Type B pancreatic cell (in vitro differentiated cells): ENCODE measurements at regions not wholly inside any gene's neighbourhood (a gene's known extent, or its start where the extent isn't known, plus 50 kb on each side); places are given as distances from the start of the nearest gene placed in this dataset.

Experiments
- DNase-seq: peaks from one replicate; pipeline ENCODE4 v3.0.0; 2021; ENCODE audit warnings: mixed read lengths; ENCODE audit not compliant: unreplicated experiment; ENCODE audit errors: extremely low spot score
- H3K27ac Mint-ChIP-seq: 2 replicates; pipeline ENCODE4 v1.8.0; 2021; ENCODE audit warnings: mild to moderate bottlenecking, mixed read lengths
- H3K27me3 Mint-ChIP-seq: 2 replicates; pipeline ENCODE4 v1.8.0; 2021; ENCODE audit warnings: mixed read lengths
- H3K36me3 Mint-ChIP-seq: 2 replicates; pipeline ENCODE4 v1.8.0; 2021; ENCODE audit warnings: mixed read lengths
- H3K4me1 Mint-ChIP-seq: one replicate; pipeline ENCODE4 v1.8.0; 2021; ENCODE audit warnings: mixed read lengths; ENCODE audit not compliant: unreplicated experiment
- H3K4me3 Mint-ChIP-seq: 2 replicates; pipeline ENCODE4 v1.8.0; 2021; ENCODE audit warnings: mild to moderate bottlenecking, mixed read lengths
- H3K9me3 Mint-ChIP-seq: 2 replicates; pipeline ENCODE4 v1.8.0; 2021; ENCODE audit warnings: mixed read lengths
- TF ChIP-seq, protein P1 (sequence below): fragments of 200-600 bp; sonication (generic); conservative IDR thresholded peaks from 2 replicates; pipeline ENCODE4 v1.5.0; 2021; ENCODE audit warnings: antibody characterized with exemption, mild to moderate bottlenecking

DNA sequence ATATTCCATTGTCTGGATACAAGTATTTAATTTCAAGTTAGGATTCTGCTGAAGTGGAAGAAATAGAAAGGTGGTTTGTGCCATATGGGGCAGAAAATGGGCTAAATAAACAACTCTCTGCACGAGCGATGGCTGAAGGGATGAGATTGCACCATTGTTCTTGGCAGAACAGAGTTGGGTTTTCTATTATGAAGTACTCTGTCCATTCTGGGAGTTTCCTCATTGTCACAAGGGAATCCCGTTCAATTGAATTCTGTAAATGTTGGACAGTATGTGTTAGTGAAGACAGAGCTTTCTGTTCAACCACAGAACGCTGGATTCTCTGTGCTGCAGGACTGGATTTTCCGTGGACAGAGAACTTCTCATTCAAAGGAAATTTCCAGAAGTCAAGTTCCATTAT, 345.5 kb upstream of the PRICKLE1 start:
- no peak overlapping the region for H3K27ac Mint-ChIP-seq

DNA sequence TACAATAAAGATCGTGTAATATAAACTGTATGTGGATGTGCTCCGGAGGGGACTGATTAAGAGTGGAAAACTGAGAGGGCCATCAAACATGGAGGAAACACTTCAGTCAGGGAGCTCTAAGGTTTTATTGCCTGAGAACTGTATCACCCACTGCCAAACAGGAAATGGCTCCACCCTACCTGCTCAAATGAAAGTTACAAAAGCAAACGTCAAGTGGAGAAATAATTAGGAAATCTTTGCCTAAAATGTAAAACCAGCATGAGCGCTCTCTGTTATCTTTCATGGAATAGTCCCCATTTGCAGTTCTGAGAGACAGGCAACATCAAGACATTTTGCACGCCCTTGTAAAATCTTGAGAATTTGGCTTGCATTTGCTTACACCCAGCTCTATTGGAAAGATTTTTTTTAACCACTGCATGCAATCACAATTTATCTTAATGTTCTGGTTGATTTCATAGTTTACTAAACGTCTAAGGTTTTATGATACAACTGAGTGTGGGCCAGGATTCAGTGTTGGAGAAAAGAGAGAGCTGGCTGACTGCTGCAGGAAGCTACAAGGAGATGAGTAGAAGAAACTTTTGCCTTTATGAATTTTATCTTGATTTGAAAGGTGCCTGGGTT, 344.0 kb upstream of the PRICKLE1 start:
- no peaks in the 10 kb centered on the region for H3K27me3 Mint-ChIP-seq

More for the DNA sequence above, 345.5 kb upstream of the PRICKLE1 start:
- DNase-seq = no peak
- Mint-ChIP-seq H3K4me3 (no peak overlapping the region), H3K9me3 (peaks cover 10% of the 10 kb centered on the region), H3K36me3 (no peaks in the 10 kb centered on the region), H3K27me3 (no peaks in the 10 kb centered on the region), H3K4me1 (peaks cover 6% of the 10 kb centered on the region)
- TF ChIP-seq, protein P1, sequence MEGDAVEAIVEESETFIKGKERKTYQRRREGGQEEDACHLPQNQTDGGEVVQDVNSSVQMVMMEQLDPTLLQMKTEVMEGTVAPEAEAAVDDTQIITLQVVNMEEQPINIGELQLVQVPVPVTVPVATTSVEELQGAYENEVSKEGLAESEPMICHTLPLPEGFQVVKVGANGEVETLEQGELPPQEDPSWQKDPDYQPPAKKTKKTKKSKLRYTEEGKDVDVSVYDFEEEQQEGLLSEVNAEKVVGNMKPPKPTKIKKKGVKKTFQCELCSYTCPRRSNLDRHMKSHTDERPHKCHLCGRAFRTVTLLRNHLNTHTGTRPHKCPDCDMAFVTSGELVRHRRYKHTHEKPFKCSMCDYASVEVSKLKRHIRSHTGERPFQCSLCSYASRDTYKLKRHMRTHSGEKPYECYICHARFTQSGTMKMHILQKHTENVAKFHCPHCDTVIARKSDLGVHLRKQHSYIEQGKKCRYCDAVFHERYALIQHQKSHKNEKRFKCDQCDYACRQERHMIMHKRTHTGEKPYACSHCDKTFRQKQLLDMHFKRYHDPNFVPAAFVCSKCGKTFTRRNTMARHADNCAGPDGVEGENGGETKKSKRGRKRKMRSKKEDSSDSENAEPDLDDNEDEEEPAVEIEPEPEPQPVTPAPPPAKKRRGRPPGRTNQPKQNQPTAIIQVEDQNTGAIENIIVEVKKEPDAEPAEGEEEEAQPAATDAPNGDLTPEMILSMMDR = no peak

DNA sequence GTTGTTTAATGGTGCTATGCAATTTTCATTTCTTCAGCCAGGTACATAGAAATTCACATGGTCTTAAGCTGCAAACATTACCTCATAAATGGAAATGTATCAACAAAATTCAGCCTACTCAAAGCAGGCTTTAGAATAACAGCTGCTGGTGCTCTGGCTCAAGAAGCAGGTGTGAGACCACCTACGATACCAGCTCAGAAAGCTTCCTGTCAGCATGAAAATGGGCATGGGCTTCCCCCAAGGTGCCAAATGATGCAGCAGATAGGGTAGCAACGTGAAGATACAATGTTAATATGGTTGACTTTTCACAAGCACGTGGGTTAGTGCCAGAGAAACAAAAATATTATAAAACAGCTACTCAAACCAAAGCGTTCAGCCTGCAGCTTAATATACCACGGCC, 343.4 kb upstream of the PRICKLE1 start:
- no peak overlapping the region for H3K4me3 Mint-ChIP-seq
- TF ChIP-seq, protein P1 = no peak
- H3K27me3 Mint-ChIP-seq = no peaks in the 10 kb centered on the region

More for the DNA sequence above, 344.0 kb upstream of the PRICKLE1 start:
- Mint-ChIP-seq H3K9me3 (peaks cover 6% of the 10 kb centered on the region), H3K4me1 (peaks cover 6% of the 10 kb centered on the region), H3K36me3 (no peaks in the 10 kb centered on the region), H3K27ac (no peak overlapping the region), H3K4me3 (no peak overlapping the region)
- TF ChIP-seq, protein P1 = no peak
- DNase-seq = no peak

DNA sequence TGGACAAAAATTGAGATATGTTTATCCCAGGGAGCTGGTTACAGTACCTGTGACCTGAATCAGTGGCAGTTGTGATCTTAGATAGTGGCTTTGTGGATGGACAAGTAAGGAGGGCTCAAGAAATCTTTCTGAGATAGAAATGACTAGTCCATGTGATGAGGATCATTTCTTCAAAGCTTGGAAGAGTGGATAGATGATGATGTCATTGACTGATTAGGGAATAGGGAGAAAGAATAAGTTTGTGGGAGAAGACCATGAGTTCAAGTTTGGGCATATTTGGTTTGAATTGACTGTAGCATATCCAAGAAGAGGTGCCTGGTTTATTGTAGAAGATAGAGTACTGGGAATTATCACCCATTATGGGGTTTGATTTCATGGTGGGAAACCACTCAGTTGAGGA, 336.7 kb upstream of the PRICKLE1 start:
- Mint-ChIP-seq H3K36me3 (no peaks in the 10 kb centered on the region), H3K4me3 (no peak overlapping the region), H3K4me1 (peaks cover 28% of the 10 kb centered on the region), H3K9me3 (no peaks in the 10 kb centered on the region), H3K27me3 (no peaks in the 10 kb centered on the region), H3K27ac (no peak overlapping the region)
- DNase-seq = no peak
- TF ChIP-seq, protein P1 = no peak

More for the DNA sequence above, 343.4 kb upstream of the PRICKLE1 start:
- no peak for DNase-seq
- H3K4me1 Mint-ChIP-seq = peaks cover 6% of the 10 kb centered on the region
- H3K27ac Mint-ChIP-seq = no peak overlapping the region
- H3K9me3 Mint-ChIP-seq = peaks cover 6% of the 10 kb centered on the region
- H3K36me3 Mint-ChIP-seq = no peaks in the 10 kb centered on the region

DNA sequence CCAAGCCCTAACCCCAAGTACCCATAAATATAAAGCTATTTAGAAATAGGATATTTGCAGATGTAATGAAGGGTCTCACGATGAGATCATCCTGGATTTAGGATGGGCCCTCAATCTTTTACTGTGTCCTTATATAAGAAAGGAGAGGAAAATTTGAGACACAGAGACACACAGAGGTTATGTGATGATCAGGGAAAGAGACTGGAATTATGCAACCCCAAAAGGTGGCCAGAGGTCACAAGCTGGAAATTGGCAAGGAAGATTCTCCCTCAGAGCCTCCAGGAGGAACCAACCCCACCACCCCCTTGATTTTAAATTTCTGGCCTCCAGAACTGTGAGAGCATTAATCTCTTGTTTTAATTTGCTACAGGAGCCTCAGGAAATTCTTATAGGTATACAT, 334.9 kb upstream of the PRICKLE1 start:
- TF ChIP-seq, protein P1 = no peak
- no peaks in the 10 kb centered on the region for H3K36me3 Mint-ChIP-seq
- no peak for DNase-seq
- peaks cover 32% of the 10 kb centered on the region for H3K4me1 Mint-ChIP-seq
- no peaks in the 10 kb centered on the region for H3K9me3 Mint-ChIP-seq
- no peaks in the 10 kb centered on the region for H3K27me3 Mint-ChIP-seq
- no peak overlapping the region for H3K27ac Mint-ChIP-seq
- H3K4me3 Mint-ChIP-seq = no peak overlapping the region
